Kidney epithelial cell (primary cell): ENCODE measurements at regions not wholly inside any gene's neighbourhood (a gene's known extent, or its start where the extent isn't known, plus 50 kb on each side); places are given as distances from the start of the nearest gene placed in this dataset.
A peak's percentile ranks its signal among the peaks of the same experiment; 100 is the strongest.
"Not testable (repeated sequence)": the region's sequence is repeated elsewhere in the genome, so short reads cannot be mapped to it uniquely, and the experiment has no call there.

ENCODE experiments used
- DNase-seq: peaks from one replicate; pipeline ENCODE4 v3.0.0-alpha.2; 2010; ENCODE audit warnings: low read depth
- H3K27me3 ChIP-seq: 2 replicates; pipeline ENCODE4 v1.6.0; 2011; ENCODE audit warnings: low read length; ENCODE audit not compliant: control insufficient read depth, insufficient read depth
- H3K36me3 ChIP-seq: 2 replicates; pipeline ENCODE4 v1.5.1; 2011; ENCODE audit warnings: low read length; ENCODE audit not compliant: control insufficient read depth, insufficient read depth
- H3K4me3 ChIP-seq: 2 replicates; pipeline ENCODE4 v1.5.1; 2011; ENCODE audit warnings: low read depth, mild to moderate bottlenecking, control low read depth, low read length
- TF ChIP-seq, protein P1 (sequence below): IDR thresholded peaks from 2 replicates; pipeline ENCODE4 v1.5.1; 2011; ENCODE audit warnings: mild to moderate bottlenecking, moderate library complexity, low read length, control low read depth, inconsistent platforms; ENCODE audit not compliant: insufficient read depth, poor library complexity, severe bottlenecking

DNA sequence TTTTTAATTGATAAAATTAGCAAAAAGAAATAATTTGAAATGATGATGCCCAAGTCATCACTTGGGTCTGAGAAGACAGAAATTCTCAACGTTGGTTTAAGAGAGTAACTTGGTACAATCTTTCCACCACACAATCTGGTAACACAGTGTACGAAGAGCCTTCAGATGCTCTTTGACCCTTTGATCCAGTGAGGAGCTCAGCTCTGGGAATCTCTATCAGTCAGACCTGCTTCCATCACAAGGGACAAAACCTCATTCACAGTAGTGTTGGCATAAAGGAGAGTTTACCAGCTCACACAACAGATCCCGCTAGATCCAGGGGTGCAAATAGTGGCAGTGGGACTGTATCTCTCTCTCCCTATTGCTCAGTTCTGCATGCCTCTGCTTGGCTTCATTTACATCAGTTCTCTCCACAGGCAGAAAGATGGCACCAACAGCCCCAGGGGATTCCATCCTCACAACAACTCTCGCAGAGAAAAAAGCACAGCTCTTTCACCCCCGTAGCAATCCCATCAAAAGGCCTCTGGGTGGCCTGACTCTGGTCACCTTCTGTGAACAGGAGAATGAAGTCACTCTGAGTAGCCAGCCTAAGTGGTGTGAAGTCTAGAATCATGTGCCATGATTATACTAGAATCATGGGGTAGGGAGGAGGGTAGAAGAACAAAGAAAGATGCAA, 119.7 kb downstream of the ZNF281 start:
- Histone ChIP-seq H3K4me3 (no peak overlapping the region), H3K36me3 (no peaks in the 10 kb centered on the region), H3K27me3 (no peaks in the 10 kb centered on the region)
- no peak for DNase-seq
- TF ChIP-seq, protein P1, sequence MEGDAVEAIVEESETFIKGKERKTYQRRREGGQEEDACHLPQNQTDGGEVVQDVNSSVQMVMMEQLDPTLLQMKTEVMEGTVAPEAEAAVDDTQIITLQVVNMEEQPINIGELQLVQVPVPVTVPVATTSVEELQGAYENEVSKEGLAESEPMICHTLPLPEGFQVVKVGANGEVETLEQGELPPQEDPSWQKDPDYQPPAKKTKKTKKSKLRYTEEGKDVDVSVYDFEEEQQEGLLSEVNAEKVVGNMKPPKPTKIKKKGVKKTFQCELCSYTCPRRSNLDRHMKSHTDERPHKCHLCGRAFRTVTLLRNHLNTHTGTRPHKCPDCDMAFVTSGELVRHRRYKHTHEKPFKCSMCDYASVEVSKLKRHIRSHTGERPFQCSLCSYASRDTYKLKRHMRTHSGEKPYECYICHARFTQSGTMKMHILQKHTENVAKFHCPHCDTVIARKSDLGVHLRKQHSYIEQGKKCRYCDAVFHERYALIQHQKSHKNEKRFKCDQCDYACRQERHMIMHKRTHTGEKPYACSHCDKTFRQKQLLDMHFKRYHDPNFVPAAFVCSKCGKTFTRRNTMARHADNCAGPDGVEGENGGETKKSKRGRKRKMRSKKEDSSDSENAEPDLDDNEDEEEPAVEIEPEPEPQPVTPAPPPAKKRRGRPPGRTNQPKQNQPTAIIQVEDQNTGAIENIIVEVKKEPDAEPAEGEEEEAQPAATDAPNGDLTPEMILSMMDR, result no peak

DNA sequence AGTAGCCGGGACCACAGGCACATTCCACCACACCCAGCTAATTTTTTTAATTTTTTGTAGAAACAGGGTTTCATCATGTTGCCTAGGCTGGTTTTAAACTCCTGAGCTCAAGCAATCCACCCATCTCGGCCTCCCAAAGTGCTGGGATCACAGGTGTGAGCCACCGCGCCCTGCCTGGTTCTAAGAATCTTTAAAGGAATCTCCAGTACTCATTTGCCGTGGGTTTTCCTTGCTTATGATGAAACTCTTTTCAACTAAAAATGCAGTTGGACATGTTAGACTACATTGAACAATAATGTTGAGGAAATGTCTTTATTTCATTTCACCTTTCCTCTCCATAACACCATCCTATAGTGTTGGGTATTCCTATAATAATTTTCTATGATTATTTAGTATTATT, 121.6 kb downstream of the ZNF281 start:
- no peak for DNase-seq
- Histone ChIP-seq H3K4me3 (no peak overlapping the region), H3K27me3 (no peaks in the 10 kb centered on the region), H3K36me3 (no peaks in the 10 kb centered on the region)
- TF ChIP-seq, protein P1, result no peak

DNA sequence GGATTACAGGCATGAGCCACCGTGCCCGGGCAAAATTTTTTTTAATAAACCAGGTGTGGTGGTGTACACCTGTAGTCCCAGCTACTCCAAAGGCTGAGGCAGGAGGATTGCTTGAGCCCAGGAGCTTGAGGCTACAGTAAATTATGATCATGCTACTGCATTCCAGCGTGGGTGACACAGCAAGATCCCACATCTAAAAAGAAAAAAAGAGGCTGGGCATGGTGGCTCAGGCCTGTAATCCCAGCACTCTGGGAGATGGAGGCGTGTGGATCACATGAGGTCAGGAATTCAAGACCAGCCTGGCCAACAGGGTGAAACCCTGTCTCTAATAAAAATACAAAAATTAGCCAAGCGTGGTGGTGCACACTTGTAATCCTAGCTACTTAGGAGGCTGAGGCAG, 125.6 kb downstream of the ZNF281 start:
- H3K27me3 ChIP-seq, DNase-seq, H3K4me3 ChIP-seq, H3K36me3 ChIP-seq: not testable (repeated sequence)

DNA sequence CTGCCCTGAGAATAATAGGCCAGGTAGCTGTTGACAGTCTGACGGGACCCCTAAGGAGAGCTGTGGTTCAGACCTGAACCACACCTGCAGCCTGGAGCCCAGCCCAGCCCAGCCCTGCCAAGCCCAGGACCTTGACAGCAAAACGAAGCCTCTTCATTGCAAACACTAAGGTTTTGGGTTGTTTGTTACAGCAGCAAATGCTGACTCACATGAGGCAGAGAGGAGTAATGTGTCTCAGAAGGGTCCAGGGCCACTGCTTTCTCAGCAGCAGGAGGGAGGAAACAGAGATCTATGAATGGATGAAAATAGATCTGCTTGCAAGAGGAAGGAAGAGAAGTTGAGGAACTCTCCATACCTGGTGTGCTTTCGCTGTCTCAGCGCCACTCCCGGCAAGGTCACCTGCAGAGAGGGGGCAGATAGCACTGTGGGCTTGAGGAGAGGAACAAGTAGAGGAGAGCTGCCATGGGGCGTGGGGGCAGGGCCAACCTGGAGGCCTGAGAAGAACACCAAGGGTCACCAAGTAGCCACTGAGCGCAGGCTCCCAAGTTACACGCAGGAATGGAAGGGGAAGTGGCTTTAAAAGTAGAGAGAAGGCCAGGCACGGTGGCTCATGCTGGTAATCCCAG, 127.2 kb downstream of the ZNF281 start:
- H3K27me3 ChIP-seq, result no peaks in the 10 kb centered on the region
- H3K4me3 ChIP-seq, result no peak overlapping the region
- no peak for DNase-seq

DNA sequence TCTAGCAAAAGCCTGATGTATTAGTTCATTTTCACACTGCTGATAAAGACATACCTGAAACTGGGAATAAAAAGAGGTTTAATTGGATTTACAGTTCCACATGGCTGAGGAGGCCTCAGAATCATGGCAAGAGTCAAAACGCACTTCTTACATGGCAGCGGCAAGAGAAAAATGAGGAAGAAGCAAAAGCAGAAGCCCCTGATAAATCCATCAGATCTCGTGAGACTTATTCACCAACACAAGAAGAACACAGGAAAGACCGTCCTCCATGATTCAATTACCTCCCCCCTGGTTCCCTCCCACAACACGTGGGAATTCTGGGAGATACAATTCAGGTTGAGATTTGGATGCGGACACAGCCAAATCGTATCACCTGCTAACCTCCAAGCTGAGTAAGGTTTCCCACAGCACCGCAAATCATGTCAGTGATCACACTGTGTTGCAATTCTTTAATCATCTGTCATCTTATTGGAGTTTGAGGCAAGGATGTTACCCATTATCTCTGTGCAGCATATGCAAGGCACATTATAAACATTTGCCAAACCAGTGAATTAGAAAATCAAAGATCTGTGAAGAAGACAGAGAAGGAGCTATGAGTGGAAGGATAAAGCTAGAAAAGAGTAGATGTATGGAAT, 128.5 kb downstream of the ZNF281 start:
- Histone ChIP-seq H3K4me3 (no peak overlapping the region), H3K36me3 (no peaks in the 10 kb centered on the region), H3K27me3 (no peaks in the 10 kb centered on the region)
- DNase-seq, result no peak
- TF ChIP-seq, protein P1, result no peak

More for the DNA sequence above, 127.2 kb downstream of the ZNF281 start:
- TF ChIP-seq, protein P1, result no peak
- H3K36me3 ChIP-seq, result no peaks in the 10 kb centered on the region

DNA sequence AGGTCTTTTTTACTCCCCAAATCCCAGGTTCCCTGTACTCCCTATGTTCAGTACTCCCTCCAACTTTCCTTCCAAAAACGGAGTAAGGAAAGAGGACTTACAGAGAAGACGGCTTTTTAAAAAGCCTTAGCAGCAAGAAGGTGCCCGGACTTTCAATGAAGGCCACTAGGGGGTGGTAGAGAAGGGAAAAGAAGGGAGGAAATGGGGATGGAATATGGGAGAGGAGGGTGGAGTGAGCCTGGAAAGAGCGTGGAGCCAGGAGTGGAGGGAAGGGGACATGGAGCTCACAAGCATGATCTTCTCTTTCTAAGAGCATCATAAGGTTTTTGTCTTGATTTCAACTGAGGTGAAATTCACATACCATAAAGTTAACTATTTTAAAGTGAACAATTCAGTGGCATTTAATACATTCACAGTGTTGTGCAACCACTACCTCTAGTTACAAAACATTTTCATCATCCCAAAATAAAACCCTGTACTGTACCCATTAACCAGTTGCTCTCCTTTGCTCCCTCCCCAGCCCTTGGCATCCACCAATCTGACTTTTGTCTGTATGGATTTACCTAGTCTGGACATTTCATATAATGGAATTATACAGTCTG, 129.9 kb downstream of the ZNF281 start:
- DNase-seq, result no peak
- Histone ChIP-seq H3K36me3 (no peaks in the 10 kb centered on the region), H3K27me3 (no peaks in the 10 kb centered on the region), H3K4me3 (no peak overlapping the region)
- TF ChIP-seq, protein P1, result peak; percentile 70
